GM19397 (cell line): ENCODE measurements at regions not wholly inside any gene's neighbourhood (a gene's known extent, or its start where the extent isn't known, plus 50 kb on each side); places are given as distances from the start of the nearest gene placed in this dataset.
"Not testable (repeated sequence)": the region's sequence is repeated elsewhere in the genome, so short reads cannot be mapped to it uniquely, and the experiment has no call there.

Source experiments
- ATAC-seq: cut with Tn5 transposase; IDR thresholded peaks from one replicate; pipeline ENCODE4 v1.9.1; 2021; ENCODE audit warnings: mild to moderate bottlenecking, moderate library complexity; ENCODE audit not compliant: unreplicated experiment

DNA sequence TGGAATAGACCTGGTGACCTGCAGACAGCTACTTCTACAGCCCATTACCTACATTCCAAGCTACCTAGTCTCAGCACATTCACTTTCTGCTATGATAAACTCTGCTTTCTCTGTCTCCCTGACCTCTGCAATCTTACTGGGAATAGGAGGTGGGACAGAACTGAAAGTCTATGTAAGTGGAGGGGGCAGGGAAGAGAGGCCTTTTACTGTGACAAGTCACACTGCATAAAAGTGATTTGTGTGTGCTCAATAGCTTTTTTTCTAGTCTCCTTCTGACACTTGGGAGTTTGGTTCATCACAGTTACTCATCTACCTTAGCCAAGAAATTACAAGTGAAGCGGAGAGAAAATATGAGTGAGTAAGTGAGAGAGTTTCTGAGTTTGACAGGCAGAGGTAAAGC is 322.4 kb downstream of the OLFM4 start:
- no peak for ATAC-seq

DNA sequence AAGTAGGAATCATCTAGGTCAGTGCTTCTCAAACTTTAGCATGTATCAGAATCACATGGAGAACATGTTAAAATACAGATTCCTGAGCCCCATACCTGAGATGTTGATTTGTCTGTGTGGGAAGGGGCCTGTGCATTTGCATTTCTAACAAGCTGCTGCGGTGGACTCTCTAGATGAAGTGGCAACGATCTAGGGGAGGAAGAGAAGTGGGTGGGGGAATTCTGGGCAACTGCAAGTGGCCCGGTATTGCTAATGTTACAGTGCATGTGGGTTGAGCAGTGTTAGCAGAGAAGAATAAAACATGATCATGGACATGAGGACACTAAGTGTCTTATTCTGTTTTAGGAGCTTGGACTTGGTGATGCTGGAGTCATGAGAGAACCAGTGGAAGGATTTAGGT is 329.0 kb downstream of the OLFM4 start:
- ATAC-seq: no peak

DNA sequence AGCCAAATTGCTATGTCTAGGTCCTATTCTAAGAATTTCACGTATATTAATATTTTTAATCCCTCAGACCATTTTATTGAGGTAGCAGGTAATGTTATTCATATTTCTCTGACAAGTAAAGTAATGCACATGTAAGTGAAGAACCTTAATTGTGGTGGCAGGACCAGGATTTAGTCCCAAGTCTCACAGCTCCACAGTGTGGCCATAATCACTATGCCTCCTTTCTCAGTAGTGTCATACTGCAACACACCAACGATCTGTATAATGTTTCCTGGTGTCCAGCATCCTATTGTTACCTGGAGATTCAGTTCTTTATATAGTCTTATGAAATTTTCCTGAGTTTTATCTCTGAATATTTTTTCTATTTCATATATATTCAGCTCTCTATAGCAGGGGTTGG is 340.3 kb downstream of the OLFM4 start:
- ATAC-seq: no peak

DNA sequence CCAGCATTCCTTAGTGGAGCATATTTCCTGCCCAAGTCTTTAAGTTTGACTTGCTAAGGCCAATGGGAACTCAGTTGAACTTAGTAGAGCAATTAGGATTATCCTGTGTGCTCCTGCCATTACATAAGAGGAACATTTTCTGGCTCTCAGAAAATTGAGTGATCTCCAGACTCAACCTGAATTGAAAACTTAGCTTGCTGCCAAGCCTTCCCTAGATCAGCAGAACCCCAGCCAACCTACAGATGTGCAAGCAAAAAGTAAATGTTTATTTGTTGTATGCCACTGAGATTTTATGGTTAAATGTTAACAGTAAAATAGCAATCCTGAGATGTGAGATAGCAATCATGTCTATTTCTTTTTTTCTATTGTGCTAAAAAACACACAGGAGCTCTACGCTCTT is 350.9 kb downstream of the OLFM4 start:
- ATAC-seq: no peak

DNA sequence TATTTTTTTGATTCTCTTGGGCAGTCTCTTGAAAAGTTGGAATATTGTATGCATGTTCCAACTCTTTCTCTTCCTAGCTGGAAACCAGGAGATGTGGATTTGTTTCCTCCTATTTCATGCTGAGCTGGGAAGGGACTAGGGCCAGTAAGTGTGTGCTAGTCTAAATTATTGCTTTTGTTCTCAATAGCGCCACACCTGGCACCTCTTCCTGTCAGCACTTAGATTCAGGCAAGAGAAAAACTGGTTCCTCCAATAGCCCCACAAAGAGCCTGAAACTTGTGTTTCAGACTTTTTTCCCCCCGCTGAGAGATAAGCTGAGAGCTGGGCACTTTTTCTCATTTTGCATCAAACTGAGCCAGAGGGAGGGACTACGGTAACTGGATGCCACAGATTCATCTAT is 353.4 kb downstream of the OLFM4 start:
- no peak for ATAC-seq

DNA sequence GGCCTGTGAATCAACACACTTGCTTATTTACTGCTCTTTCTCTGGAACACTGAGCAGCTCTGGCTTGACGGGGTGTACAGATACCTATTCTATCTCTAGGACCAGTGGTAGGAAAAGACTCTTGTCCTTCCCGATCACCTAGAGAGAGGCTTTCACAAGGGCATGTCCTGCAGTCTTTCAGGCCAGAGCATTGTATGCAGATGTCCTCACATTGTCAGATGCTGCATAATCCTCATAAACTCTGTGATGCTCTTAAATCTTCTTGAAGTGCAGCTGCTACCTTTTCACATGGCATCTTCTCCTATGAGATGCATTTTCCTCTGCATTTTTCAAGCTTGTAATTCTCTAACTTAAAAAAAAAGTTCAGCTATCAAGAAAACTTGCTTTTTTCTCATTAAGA is 369.4 kb downstream of the OLFM4 start:
- no peak for ATAC-seq

DNA sequence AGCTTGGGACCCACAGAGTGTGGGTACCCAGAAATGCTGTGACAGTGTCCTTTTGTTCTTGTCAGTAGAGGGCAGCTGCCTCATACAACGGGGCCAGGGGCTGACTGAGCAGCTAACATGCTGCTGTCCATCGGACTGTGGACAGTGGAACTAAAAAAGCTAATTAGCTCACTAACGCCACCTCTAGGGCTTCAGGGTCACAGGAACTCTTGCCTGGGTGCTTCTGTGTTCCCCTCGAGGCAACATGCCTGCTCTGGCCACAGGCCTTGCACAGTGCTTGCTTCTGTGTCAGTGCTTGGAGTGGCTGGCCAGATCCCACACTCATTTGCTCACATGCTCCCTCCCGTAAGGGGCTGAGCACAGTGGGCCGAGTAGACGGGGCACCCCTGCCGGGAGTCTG is 377.0 kb downstream of the OLFM4 start:
- no peak for ATAC-seq

DNA sequence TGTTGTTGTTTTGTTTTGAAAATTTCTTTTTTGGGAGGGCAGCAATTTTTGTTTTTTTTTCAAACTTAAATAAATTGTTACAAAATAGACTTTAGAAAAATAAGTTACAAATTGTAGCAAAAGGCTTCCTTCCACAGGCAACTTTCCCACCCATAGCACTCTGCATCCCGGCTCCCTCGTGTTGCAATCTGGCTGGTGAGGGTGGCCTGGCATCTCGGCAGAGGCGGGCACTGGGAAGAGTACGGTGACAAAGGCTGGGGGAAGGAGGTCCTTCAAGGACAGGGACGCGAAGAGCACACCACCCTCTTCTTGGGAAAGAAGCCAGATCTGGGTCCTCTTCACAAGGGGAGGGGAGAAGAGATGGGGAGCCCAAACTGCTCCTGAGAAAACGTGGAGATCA is 379.7 kb downstream of the OLFM4 start:
- no peak for ATAC-seq

DNA sequence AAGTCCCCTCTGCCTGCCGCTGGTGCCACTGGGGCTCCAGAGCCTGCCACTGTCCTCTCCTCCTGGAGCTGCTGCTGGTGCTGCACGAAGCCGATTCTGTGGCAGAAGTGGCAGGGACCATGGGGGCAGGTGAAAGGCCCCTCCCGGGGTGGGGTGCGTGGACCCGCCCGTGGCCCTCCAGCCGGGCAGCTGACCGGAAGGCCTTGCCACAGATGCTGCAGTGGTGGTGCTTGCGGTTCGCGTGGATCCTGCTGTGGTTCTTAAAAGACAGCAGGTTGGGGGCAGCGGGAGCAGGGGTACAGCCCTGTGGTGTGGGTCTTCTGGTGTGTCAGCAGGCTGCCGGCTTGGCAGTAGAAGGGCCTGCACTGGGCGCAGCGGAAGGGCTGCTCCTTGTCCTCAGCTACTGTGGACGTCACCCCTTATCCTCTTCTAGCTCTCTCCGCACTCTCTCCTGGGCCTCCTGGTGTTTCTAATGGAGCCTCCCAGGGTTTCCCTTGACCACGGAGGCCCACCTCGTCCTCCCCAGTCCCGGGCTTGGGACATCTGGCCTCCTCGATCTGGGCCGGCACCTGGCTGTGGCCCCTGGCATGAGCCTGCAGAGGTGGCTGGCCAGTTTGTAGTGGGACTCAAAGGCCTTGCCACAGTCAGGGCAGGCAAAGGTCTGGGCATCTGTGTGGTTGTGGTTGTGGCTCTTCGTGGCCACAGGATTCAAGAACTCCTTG is 380.4 kb downstream of the OLFM4 start:
- no peak for ATAC-seq

DNA sequence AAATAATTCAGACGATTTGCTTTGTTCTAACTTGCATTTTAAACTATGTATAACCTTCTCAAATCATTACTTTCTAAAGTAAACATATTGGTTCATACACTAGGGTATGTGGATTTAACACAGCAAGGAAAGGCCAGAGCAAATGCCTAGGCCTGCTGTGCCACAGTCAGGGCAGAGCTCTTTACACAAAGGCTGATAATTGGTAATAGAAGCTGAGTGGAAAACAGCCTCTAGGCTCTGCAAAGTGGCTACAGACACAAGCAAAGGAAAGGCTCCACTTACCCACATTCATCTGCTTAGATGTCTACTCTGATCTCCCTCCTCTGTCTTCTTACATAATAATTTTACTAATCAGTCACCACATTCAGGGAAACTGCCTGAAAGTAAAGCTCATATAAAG is 382.9 kb downstream of the OLFM4 start:
- ATAC-seq: no peak

DNA sequence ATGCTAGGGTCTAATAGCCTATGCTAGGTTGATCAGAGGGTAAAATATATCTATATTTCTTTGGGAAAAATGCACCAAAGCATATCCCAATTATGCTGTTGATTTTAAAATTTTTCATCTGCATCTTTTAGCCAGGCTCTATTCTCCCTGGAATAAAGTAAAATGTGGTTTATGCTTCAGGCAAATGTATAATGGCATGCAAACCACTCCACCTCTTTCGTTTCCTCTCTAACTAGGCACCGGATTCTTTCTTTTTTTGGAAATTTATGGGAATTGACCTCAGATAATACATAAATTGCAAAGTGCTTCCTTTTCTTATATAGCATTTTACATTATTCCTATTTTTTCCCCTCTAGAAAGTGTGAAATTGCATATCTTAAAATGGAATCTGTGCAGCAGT is 386.5 kb downstream of the OLFM4 start:
- ATAC-seq: no peak

DNA sequence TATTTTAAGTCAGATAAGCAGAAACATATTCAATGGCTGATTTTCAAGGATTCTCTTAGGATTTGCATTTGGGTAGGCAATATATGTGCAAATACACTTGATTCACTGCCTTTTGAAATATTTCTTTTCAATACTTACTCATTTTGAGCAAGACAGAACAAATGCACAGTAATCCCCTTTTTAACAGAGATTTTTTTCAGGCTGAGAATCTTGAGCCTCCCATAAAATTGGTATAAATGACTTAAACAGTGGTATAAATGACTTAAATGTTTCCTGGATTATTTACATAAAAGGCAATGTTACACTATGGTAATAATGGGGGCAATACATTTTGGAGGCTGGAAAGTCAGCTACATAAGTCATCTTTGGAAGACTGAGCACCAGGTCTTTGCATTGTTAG is 389.0 kb downstream of the OLFM4 start:
- no peak for ATAC-seq

DNA sequence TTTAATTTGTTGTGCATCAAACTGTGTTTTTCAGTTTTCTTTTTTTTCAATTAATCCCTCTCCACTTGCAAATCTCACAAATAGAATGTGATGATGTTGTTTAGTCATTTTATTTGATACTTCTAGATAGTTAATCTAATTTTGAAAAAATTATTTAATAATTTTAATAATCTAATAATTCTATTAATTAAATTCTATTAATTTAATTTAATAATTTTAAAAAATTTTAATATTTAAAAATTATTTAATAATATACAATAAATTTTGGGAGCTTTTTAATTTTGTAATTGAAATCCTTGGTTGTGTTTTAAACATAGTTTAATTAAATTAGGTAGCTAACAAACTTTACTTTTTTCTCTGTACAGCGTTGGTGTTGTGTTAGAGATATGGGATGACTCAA is 393.8 kb downstream of the OLFM4 start:
- ATAC-seq: no peak

DNA sequence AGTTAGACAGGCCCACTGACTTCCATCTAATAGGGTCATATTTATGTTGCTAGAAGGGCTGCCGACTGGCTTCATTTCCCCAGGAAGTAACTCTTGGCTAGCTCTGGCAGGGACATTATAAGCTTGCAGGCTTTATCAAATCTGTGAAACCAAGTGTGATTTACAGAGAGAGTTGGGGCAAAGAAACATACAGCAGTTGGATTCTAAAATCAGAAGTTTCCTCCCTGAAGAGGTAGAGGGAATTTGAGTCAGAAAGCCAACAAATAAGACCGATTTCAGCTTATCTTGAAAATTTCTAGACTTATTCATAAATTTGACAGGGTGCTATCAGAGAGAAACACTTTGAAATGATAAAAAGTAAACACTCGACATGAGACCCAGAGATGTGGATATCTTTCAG is 407.8 kb downstream of the OLFM4 start:
- ATAC-seq: no peak

DNA sequence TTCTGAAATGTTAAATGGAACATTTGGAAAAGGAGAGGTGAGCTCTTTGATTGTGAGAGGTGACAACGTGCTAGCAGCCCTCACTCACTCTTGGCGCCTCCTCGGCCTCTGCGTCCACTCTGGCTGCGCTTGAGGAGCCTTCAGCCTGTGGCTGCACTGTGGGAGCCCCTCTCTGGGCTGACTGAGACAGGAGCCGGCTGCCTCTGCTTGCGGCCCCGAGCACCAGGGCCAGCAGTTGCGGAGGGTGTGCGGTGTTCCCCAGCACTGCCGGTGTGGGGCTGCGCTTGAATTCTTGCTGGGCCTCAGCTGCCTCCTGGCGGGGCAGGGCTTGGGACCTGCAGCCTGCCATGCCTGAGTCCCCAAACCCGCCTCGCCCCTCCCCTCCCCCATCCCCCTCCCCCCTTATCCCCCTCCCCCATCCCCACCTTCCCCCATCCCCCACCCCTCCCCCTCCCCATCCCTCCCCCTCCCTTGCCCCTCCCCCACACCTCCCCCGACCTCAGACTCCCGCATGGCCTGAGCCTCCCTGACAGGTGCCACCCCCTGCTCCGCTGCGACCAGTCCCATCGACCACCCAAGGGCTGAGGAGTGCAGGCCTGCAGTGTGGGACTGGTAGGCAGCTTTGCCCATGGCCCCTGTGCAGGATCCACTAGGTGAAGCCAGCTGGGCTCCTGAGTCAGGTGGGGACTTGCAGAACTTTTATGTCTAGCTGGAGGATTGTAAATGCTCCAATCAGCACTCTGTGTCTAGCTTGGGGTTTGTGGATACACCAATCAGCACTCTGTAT is 411.0 kb downstream of the OLFM4 start:
- ATAC-seq: no peak

DNA sequence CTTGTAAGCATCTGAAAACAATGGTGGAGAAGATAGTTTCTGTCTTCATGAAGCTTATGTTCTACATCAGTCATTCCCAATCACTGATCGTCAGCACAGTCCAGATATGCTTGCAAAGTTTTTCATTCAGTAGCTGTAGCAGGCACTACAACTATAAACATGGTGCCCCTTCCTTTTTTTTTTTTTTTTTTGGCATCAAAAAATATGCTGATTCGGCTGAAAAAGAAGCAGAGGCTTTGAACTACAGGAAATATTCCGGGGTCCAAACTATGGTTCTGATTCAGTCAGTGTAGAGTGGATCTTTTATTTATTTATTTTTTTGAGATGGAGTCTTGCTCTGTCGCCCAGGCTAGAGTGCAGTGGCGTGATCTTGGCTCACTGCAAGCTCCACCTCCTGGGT is 414.4 kb downstream of the OLFM4 start:
- ATAC-seq: no peak

DNA sequence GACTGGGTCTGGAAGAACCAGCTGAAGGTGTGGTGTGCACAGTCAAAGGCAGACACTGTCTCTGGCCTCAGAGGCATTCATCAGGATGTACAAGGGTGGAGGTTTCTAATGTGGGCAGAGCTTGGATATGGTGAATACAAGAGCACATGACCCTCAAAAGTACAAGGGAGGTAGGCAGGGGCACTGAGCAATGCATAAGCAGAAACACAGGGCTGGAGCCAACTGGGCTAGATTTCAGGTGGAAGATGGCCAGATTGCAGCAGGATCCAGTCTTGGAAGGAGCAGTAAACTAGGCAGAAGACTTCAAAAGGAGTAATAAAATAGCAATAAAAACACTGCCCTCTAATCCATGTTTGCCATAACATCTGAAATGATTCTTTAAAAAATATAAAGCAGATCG is 417.1 kb downstream of the OLFM4 start:
- ATAC-seq: no peak

DNA sequence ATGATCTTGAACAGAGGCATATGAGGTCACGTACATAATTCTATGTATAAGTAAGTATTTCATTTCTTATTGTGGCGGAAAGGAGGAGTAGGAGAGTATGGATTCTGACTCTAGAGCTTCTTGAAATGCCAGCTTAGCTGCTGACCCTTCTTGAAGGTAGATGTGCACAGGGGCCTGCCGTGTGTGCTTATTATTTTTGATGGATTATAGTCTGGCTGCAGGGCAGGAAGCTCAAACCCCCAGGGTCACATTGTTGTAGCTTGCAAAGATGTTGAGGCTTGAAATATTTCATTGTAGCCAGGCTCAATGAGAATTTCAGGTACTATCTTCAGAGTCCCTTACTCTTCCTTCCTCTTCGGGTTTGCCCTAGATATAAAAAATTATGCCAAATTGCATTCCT is 418.8 kb downstream of the OLFM4 start:
- ATAC-seq: no peak

DNA sequence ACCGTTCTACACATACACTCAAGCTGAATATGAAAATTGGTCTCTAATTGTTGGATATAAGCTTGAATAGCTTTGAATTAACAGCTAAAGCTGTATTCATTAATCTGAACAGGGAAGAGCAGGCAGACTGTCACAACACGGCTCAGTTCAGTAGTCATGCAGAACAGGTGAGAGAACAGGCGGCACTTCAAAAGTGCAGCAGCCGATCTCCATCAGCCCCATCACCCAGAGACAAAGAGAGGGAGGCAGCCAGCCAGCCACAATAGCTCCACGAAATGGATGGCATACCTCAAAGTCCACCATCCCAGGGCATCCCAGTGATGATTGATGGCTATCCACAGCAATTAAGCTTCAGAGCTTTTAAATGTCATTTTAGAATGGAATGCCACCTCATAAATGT is 419.2 kb downstream of the OLFM4 start:
- ATAC-seq: no peak

DNA sequence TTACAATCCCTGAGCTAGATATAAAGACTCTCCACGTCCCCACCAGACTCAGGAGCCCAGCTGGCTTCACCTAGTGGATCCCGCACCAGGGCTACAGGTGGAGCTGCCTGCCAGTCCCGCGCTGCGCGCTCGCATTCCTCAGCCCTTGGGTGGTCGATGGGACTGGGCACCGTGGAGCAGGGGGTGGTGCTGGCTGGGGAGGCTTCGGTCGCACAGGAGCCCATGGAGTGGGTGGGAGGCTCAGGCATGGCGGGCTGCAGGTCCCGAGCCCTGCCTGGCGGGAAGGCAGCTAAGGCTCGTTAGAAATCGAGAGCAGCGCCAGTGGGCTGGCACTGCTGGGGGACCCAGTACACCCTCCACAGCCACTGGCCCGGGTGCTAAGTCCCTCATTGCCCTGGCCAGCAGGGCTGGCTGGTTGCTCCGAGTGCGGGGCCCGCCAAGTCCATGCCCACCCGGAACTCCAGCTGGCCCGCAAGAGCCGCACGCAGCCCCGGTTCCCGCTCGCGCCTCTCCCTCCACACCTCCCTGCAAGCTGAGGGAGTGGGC is 423.7 kb downstream of the OLFM4 start:
- not testable (repeated sequence) for ATAC-seq

DNA sequence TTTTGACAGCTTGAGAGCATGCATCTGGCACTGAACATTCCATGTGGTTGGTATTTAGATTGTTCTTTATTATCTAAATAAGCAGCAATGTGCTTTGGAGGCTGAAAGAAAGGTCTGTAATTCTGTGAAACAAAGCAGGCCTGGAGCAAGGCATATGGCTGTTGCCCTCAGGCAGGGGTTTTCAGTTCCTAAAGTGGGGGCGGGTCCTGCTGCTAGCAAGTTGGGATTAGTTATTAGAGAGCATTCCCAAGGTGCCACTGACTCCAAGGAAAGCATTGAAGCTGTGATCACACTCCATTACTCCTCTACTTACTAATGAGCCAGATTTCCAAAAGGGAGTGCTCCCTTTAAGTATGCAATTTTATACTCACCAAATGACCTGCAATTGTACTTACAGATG is 432.2 kb downstream of the OLFM4 start:
- ATAC-seq: no peak

DNA sequence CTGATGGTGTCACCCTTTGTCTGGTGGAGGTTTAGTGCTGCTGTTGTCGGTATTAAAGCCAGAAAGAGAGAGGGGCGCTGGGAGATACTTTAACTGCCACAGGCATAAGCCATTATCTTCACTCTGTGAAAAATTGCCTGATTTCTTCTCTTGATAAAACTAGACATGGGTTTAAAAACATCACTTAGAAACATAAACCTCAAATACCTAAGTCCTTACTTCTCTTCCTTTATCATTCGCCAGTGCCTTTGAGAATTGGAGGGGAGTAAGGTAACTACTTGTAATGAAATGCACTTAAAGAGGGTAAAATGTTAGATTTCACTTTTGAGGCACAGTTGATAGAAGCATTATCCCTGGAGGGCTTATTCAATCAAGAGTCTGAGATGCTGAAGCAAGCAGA is 434.5 kb downstream of the OLFM4 start:
- no peak for ATAC-seq
